ENCODE measurements at regions not wholly inside any gene's neighbourhood (a gene's known extent, or its start where the extent isn't known, plus 50 kb on each side); places are given as distances from the start of the nearest gene placed in this dataset.

- CTCF ChIA-PET: no interaction called here
Measured at GRCh38 chr6:40910260-40910893, 128.6 kb downstream of the UNC5CL start.

DNA sequence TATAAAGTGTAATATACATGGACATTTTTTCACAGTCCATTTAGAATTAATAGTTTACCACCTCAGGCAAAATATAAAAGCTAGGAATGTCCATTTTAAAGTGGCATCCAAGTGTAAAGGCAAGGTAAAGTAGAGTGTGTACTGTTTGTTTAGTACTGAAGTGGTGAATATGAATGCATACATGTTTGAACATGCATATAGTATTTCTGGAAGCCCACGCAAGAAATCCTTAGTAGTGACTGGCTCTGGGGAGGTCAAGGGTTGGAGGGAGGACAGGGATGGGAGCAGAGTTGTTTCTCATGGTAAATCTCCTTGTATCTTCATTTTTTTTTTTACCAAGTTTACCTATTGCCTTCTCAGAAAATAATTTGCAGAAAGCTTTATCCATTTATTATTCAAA lies 129.2 kb downstream of the UNC5CL start:
- no peak overlapping the region for H3K27ac ChIP-seq

More at GRCh38 chr6:40910260-40910893, 128.6 kb downstream of the UNC5CL start:
- no peak overlapping the region for H3K27ac ChIP-seq
- POLR2A ChIA-PET (ENCODE audit: low non-redundant PET): no interaction called here
- TF ChIP-seq, protein P1, sequence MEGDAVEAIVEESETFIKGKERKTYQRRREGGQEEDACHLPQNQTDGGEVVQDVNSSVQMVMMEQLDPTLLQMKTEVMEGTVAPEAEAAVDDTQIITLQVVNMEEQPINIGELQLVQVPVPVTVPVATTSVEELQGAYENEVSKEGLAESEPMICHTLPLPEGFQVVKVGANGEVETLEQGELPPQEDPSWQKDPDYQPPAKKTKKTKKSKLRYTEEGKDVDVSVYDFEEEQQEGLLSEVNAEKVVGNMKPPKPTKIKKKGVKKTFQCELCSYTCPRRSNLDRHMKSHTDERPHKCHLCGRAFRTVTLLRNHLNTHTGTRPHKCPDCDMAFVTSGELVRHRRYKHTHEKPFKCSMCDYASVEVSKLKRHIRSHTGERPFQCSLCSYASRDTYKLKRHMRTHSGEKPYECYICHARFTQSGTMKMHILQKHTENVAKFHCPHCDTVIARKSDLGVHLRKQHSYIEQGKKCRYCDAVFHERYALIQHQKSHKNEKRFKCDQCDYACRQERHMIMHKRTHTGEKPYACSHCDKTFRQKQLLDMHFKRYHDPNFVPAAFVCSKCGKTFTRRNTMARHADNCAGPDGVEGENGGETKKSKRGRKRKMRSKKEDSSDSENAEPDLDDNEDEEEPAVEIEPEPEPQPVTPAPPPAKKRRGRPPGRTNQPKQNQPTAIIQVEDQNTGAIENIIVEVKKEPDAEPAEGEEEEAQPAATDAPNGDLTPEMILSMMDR (conservative IDR thresholded peaks at IDR 0.05; ENCODE audit: low read depth): no peak
- DNase-seq (ENCODE audit: low spot score): no peak

DNA sequence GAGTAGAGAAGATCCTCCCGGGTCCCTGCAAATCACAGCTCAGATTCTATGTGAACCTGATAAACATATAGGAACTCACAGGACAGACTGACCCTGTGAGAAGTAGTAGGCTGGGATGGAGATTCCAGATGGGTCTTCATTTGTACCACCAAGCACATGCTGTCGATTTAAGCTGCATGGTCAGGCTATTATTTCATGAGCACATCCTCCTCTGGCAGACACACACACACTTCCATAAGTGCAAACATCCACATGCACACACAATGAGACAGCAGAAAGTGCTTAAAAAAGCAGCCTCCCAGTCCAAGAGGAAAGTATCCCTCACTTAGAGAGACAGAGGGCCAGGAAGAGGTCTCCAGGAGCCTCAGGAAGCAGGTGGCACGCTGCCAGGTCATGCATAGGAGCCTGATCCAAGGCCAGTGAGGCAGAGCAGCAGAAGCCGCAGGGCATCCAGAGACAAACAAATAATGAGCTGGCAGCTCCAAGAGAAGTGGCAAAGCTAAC lies 131.8 kb downstream of the UNC5CL start:
- ChIA-PET CTCF (interaction anchor here (0.6 kb wide), 1 partner anchor 1769 kb away, joined by 4 read pairs; no protein-coding TSS in a partner anchor), POLR2A (ENCODE audit: low non-redundant PET) (no interaction called here)
- TF ChIP-seq, protein P1 (conservative IDR thresholded peaks at IDR 0.05; ENCODE audit: low read depth): no peak
- H3K27ac ChIP-seq: peak overlapping the region; percentile 73
- peak; percentile 86 for DNase-seq (ENCODE audit: low spot score)

More for the DNA sequence above, 129.2 kb downstream of the UNC5CL start:
- CTCF ChIA-PET: no interaction called here
- DNase-seq (ENCODE audit: low spot score): peak; percentile 34
- TF ChIP-seq, protein P1 (conservative IDR thresholded peaks at IDR 0.05; ENCODE audit: low read depth): no peak
- POLR2A ChIA-PET (ENCODE audit: low non-redundant PET): no interaction called here

DNA sequence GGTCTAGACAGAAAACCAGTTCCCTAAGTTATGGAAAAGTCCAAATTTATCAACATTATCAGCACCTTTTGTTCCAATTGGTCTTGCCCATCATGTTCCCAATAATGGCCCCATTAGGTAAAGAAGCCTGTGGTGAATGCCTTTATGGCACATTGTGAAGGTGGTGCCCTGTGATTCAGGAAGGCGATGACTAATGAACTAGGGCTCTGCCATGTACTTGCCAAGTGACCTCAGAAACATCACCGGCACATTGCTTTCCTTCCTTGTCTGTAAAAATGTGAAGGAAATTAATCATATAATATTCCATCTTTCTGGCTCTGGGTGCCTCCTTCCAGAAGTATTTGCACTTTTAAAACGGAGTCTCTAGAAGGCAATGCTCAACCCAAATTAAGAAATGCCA lies 132.3 kb downstream of the UNC5CL start:
- DNase-seq (ENCODE audit: low spot score): peak; percentile 90
- H3K27ac ChIP-seq: peak overlapping the region; percentile 73; the same call in 1 of the 2 replicates
- CTCF ChIA-PET: no interaction called here
- POLR2A ChIA-PET (ENCODE audit: low non-redundant PET): no interaction called here
- TF ChIP-seq, protein P1 (conservative IDR thresholded peaks at IDR 0.05; ENCODE audit: low read depth): no peak

- DNase-seq (ENCODE audit: low spot score): no peak
- CTCF ChIA-PET: no interaction called here
- POLR2A ChIA-PET (ENCODE audit: low non-redundant PET): no interaction called here
- TF ChIP-seq, protein P1 (conservative IDR thresholded peaks at IDR 0.05; ENCODE audit: low read depth): no peak
- no peak overlapping the region for H3K27ac ChIP-seq
Measured at GRCh38 chr6:40904583-40905194, 134.3 kb downstream of the UNC5CL start.

DNA sequence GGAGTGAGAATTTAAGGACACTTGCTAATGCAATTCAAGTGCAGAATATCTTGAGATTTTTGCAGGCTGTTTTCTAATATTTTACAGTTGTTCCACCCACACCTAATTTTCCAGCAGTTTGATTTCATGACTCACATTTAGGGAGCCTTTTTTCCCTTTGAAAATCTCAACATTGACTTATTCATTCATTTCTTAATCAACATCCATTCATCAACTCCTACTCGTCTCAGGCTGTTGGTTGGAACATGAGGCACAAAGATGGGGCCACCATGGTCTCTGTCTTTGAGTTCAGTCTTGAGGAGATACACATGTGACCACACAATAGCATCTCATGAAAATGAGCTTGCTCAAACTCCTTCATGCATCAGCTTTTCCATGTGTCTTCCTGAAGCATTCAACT lies 135.6 kb downstream of the UNC5CL start:
- CTCF ChIA-PET: interaction anchor here (0.6 kb wide), 1 partner anchor 1451 kb away, joined by 3 read pairs; no protein-coding TSS in a partner anchor
- no peak for DNase-seq (ENCODE audit: low spot score)
- no peak overlapping the region for H3K27ac ChIP-seq
- TF ChIP-seq, protein P1 (conservative IDR thresholded peaks at IDR 0.05; ENCODE audit: low read depth): no peak
- POLR2A ChIA-PET (ENCODE audit: low non-redundant PET): no interaction called here
